ENCODE measurements at regions not wholly inside any gene's neighbourhood (a gene's known extent, or its start where the extent isn't known, plus 50 kb on each side); places are given as distances from the start of the nearest gene placed in this dataset.

- TF ChIP-seq CTCF (IDR thresholded peaks at IDR 0.05): no peak
Observed at GRCh38 chr4:138851391-138852335, 163.9 kb upstream of the NOCT start.

GRCh38 chr4:138845664-138846063 lies 169.9 kb upstream of the NOCT start:
- TF ChIP-seq CTCF (IDR thresholded peaks at IDR 0.05): no peak

GRCh38 chr4:138845054-138845453 lies 170.5 kb upstream of the NOCT start:
- TF ChIP-seq CTCF (IDR thresholded peaks at IDR 0.05): no peak

- TF ChIP-seq CTCF (IDR thresholded peaks at IDR 0.05): no peak
Observed at GRCh38 chr4:138843616-138844015, 172.0 kb upstream of the NOCT start.

- no peak for TF ChIP-seq CTCF (IDR thresholded peaks at IDR 0.05)
Observed at GRCh38 chr4:138841343-138841742, 174.2 kb upstream of the NOCT start.

GRCh38 chr4:138838251-138838650 lies 177.3 kb upstream of the NOCT start:
- no peak for TF ChIP-seq CTCF (IDR thresholded peaks at IDR 0.05)

GRCh38 chr4:138835832-138836533 lies 179.6 kb upstream of the NOCT start:
- TF ChIP-seq CTCF (IDR thresholded peaks at IDR 0.05): no peak

All from LNCAP (cell line).